Prostate gland (tissue), 2 donors: ENCODE measurements at regions not wholly inside any gene's neighbourhood (a gene's known extent, or its start where the extent isn't known, plus 50 kb on each side); places are given as distances from the start of the nearest gene placed in this dataset.
"Not testable (repeated sequence)": the region's sequence is repeated elsewhere in the genome, so short reads cannot be mapped to it uniquely, and the experiment has no call there.

ENCODE experiments used
- DNase-seq: peaks from one replicate; pipeline ENCODE4 v3.0.0-alpha.2; 2019; ENCODE audit warnings: low spot score
- H3K27ac ChIP-seq, 2 donors: fragments of 200-600 bp; sonication (generic); 2 replicates each; pipeline ENCODE4 v1.5.1; 2017 to 2019
- H3K27me3 ChIP-seq: fragments of 200-600 bp; sonication (generic); replicated peaks from 2 replicates; pipeline ENCODE4 v1.5.1; 2019; ENCODE audit not compliant: insufficient read depth
- H3K36me3 ChIP-seq, 2 donors: fragments of 200-600 bp; sonication (generic); 1 replicate in 1 of 2; 2 replicates in 1 of 2; pipeline versions ENCODE4 v1.5.1 to v1.8.1; 2017 to 2019
- H3K4me1 ChIP-seq: fragments of 200-600 bp; sonication (generic); replicated peaks from 2 replicates; pipeline ENCODE4 v1.5.1; 2019
- H3K4me3 ChIP-seq, 2 donors: fragments of 200-600 bp; sonication (generic); 2 replicates each; pipeline ENCODE4 v1.5.1; 2017 to 2019
- H3K9me3 ChIP-seq: fragments of 200-600 bp; sonication (generic); 2 replicates; pipeline ENCODE4 v1.5.1; 2017
- CTCF ChIP-seq, 4 experiments: fragments of 200-600 bp in 2 of 4; fragments of 450-650 bp in 2 of 4; sonication (generic) in 2 of 4; IDR thresholded peaks; 1 replicate in 3 of 4; 2 replicates in 1 of 4; pipeline ENCODE4 v1.5.1; 2016 to 2019; ENCODE audit warnings: antibody characterized with exemption in 4 of 4, mild to moderate bottlenecking in 2 of 4, moderate library complexity in 2 of 4
- POLR2A ChIP-seq: fragments of 450-650 bp; IDR thresholded peaks from one replicate; pipeline ENCODE4 v1.6.1; 2016; ENCODE audit warnings: antibody characterized with exemption, mild to moderate bottlenecking
- POLR2AphosphoS5 ChIP-seq: sonication (generic); formaldehyde crosslinking; IDR thresholded peaks from one replicate; pipeline ENCODE4 v1.6.1; 2017; ENCODE audit warnings: antibody characterized with exemption
- WGBS: methylation state at CpG from one replicate; pipeline ENCODE4 v1.1.5; 2018; 5-methylcytosine and 5-hydroxymethylcytosine counted together
- intact Hi-C: fragments of 100-400 bp; cut with DNase I; formaldehyde crosslinking; loops from one replicate; pipeline ENCODE4 v1.14.2; 2022

DNA sequence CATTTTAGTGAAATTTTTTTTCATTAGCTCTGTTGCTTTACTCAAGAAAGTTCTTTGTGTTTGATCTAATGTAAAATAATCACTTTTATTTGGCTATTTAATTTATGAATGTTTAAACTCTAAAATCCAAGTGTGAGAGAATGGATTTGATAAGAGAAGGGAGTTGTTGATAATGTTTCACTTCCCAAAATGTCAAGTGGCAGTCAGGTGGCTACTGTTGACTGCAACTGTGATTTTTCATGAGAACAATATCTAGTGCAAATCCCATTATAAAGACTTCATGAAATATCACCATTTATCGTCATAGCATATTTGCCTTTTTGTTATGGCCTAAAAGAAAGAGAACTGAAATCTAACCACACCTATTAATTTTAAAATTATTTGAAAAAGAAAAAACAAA is 118.3 kb upstream of the SNX2 start:
- H3K4me1 ChIP-seq: no peaks in the 10 kb centered on the region
- 97% methylated on average over 1 of the region's 1 CpG for WGBS
- intact Hi-C loops: no loop called here

GRCh38 chr5:122661496-122662180 is 113.2 kb upstream of the SNX2 start:
- Histone ChIP-seq H3K9me3 (no peaks in the 10 kb centered on the region), H3K36me3 (no peaks in the 10 kb centered on the region), H3K4me1 (no peaks in the 10 kb centered on the region), H3K27me3 (no peaks in the 10 kb centered on the region), H3K27ac (no peak overlapping the region), H3K4me3 (no peak overlapping the region)
- intact Hi-C loops: no loop called here
- no peak for DNase-seq
- TF ChIP-seq POLR2A (no peak), POLR2AphosphoS5 (no peak), CTCF (IDR thresholded peaks at IDR 0.05) (no peak)
- WGBS: 47% methylated on average over 1 of the region's 1 CpG

More for the DNA sequence above, 118.3 kb upstream of the SNX2 start:
- H3K4me3 ChIP-seq: no peak overlapping the region
- no peak overlapping the region for H3K27ac ChIP-seq
- no peaks in the 10 kb centered on the region for H3K9me3 ChIP-seq
- no peak for TF ChIP-seq CTCF (IDR thresholded peaks at IDR 0.05)
- TF ChIP-seq POLR2AphosphoS5: no peak
- no peak for TF ChIP-seq POLR2A
- H3K36me3 ChIP-seq: no peaks in the 10 kb centered on the region
- DNase-seq: no peak
- no peaks in the 10 kb centered on the region for H3K27me3 ChIP-seq

- H3K4me1 ChIP-seq: no peaks in the 10 kb centered on the region
- intact Hi-C loops: no loop called here
- H3K27ac ChIP-seq: no peak overlapping the region
- TF ChIP-seq POLR2A (no peak), POLR2AphosphoS5 (no peak), CTCF (IDR thresholded peaks at IDR 0.05) (no peak)
- H3K36me3 ChIP-seq: no peaks in the 10 kb centered on the region
- H3K4me3 ChIP-seq: no peak overlapping the region
- no peaks in the 10 kb centered on the region for H3K9me3 ChIP-seq
- no peak for DNase-seq
- H3K27me3 ChIP-seq: no peaks in the 10 kb centered on the region
Observed at GRCh38 chr5:122665051-122665450, 109.8 kb upstream of the SNX2 start.

DNA sequence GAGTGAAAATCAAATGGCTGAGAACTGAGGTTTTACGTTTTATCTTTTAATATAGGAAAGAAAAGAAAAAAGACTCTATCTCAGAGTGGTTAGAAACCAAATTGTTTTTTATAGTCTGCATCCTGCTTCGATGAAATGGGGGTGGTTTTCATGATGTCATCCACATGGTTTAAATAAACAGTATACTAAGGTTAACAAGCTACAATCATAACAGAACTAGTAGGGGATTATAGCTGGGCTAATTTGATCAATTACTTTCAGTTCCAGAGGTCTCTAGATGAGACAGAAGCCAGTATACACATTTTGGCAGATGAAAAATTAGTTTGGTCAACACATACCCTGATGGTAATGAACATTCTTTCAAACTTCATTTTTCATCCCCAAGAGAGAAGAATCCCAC is 106.3 kb upstream of the SNX2 start:
- Histone ChIP-seq H3K4me1 (no peaks in the 10 kb centered on the region), H3K27ac (no peak overlapping the region), H3K27me3 (peaks cover 4% of the 10 kb centered on the region), H3K9me3 (no peaks in the 10 kb centered on the region), H3K4me3 (no peak overlapping the region), H3K36me3 (no peaks in the 10 kb centered on the region)
- TF ChIP-seq CTCF (IDR thresholded peaks at IDR 0.05) (no peak), POLR2AphosphoS5 (no peak), POLR2A (no peak)
- intact Hi-C loops: no loop called here
- 52% methylated on average over 2 of the region's 2 CpGs for WGBS
- no peak for DNase-seq

- intact Hi-C loops, DNase-seq, H3K27ac ChIP-seq, H3K27me3 ChIP-seq, H3K4me1 ChIP-seq, H3K36me3 ChIP-seq, H3K4me3 ChIP-seq, H3K9me3 ChIP-seq: not testable (repeated sequence)
- WGBS: 87% methylated on average over 1 of the region's 1 CpG
Observed at GRCh38 chr5:122669709-122670108, 105.2 kb upstream of the SNX2 start.
